IMR-90 (cell line): ENCODE measurements at regions not wholly inside any gene's neighbourhood (a gene's known extent, or its start where the extent isn't known, plus 50 kb on each side); places are given as distances from the start of the nearest gene placed in this dataset.

Experiments
- ATAC-seq: fragments of 200-7000 bp; cut with Tn5 transposase; 2 replicates; pipeline ENCODE4 v1.9.1; 2020; ENCODE audit warnings: low read depth, mild to moderate bottlenecking, moderate library complexity
- BruUV-seq: library from RNA; stranded (reverse); fragments of 400-500 nt; replicated peaks from 2 replicates; lab custom pipeline; 2021; lab: Mats Ljungman, UMichigan
- CTCF ChIA-PET: fragments of 300-600 bp; formaldehyde crosslinking; extraction: SDS; loops from one replicate; lab custom pipeline; 2021; ENCODE audit warnings: antibody characterized with exemption; lab: Yijun Ruan, JAX
- POLR2A ChIA-PET: fragments of 300-600 bp; sonication (Branson Sonifier 250); formaldehyde crosslinking; loops from one replicate; lab custom pipeline; 2022; ENCODE audit warnings: antibody characterized with exemption; ENCODE audit not compliant: unreplicated experiment; lab: Charles Lee
- DNase-seq: peaks from one replicate; pipeline ENCODE4 v3.0.0; 2013
- H2AFZ ChIP-seq: replicated peaks from 2 replicates; pipeline ENCODE3; 2013; ENCODE audit warnings: low read length, mild to moderate bottlenecking; ENCODE audit not compliant: poor library complexity
- H2AK5ac ChIP-seq: 2 replicates; pipeline ENCODE4 v1.6.1; 2013; ENCODE audit warnings: low read depth, low read length, inconsistent platforms
- H2AK9ac ChIP-seq: replicated peaks from 2 replicates; pipeline ENCODE3; 2013; ENCODE audit warnings: mild to moderate bottlenecking, low read depth, low read length, moderate library complexity; ENCODE audit not compliant: poor library complexity
- H2BK120ac ChIP-seq: 2 replicates; pipeline ENCODE4 v1.6.1; 2013; ENCODE audit warnings: low read depth, low read length, inconsistent platforms
- H2BK15ac ChIP-seq: 3 replicates; pipeline ENCODE4 v1.6.1; 2013; ENCODE audit warnings: low read depth, low read length, inconsistent platforms
- H2BK20ac ChIP-seq: 2 replicates; pipeline ENCODE4 v1.6.1; 2013; ENCODE audit warnings: low read depth, mild to moderate bottlenecking, inconsistent platforms, low read length, moderate library complexity
- H2BK5ac ChIP-seq: 2 replicates; pipeline ENCODE4 v1.6.1; 2013; ENCODE audit warnings: mild to moderate bottlenecking, low read depth, low read length, inconsistent platforms; ENCODE audit not compliant: poor library complexity, severe bottlenecking
- H3K14ac ChIP-seq: replicated peaks from 2 replicates; pipeline ENCODE4 v1.6.1; 2013; ENCODE audit warnings: low read depth, low read length, inconsistent platforms
- H3K18ac ChIP-seq: 2 replicates; pipeline ENCODE4 v1.6.1; 2013; ENCODE audit warnings: low read depth, low read length, control low read depth
- H3K23ac ChIP-seq: 2 replicates; pipeline ENCODE4 v1.6.1; 2013; ENCODE audit warnings: low read depth, low read length, inconsistent platforms
- H3K27ac ChIP-seq: 2 replicates; pipeline ENCODE4 v1.5.1; 2013; ENCODE audit warnings: mild to moderate bottlenecking, control low read depth, low read length; ENCODE audit not compliant: insufficient read depth
- H3K27me3 ChIP-seq: 2 replicates; pipeline ENCODE4 v1.6.1; 2013; ENCODE audit warnings: low read length; ENCODE audit not compliant: control insufficient read depth, insufficient read depth
- H3K36me3 ChIP-seq: 2 replicates; pipeline ENCODE4 v1.6.1; 2013; ENCODE audit warnings: low read length, mixed read lengths; ENCODE audit not compliant: control insufficient read depth, insufficient read depth
- H3K4ac ChIP-seq: 2 replicates; pipeline ENCODE4 v1.6.1; 2013; ENCODE audit warnings: low read depth, low read length, inconsistent platforms
- H3K4me1 ChIP-seq: 2 replicates; pipeline ENCODE4 v1.6.1; 2013; ENCODE audit warnings: low read length, mixed read lengths; ENCODE audit not compliant: control insufficient read depth, insufficient read depth
- H3K4me2 ChIP-seq: 2 replicates; pipeline ENCODE4 v1.6.1; 2013; ENCODE audit warnings: low read depth, mild to moderate bottlenecking, control low read depth, low read length, moderate library complexity
- H3K4me3 ChIP-seq: 2 replicates; pipeline ENCODE4 v1.5.1; 2013; ENCODE audit warnings: low read depth, mild to moderate bottlenecking, control low read depth, low read length, moderate library complexity; ENCODE audit not compliant: insufficient read depth
- H3K56ac ChIP-seq: 2 replicates; pipeline ENCODE4 v1.6.1; 2013; ENCODE audit warnings: low read length, inconsistent platforms; ENCODE audit not compliant: insufficient read depth; ENCODE audit errors: extremely low read depth
- H3K79me1 ChIP-seq, 2 experiments: 2 replicates each; pipeline ENCODE4 v1.6.1; 2013; ENCODE audit warnings: low read length in 2 of 2, inconsistent platforms in 1 of 2, low read depth in 1 of 2
- H3K9ac ChIP-seq: 2 replicates; pipeline ENCODE4 v1.6.1; 2013; ENCODE audit warnings: low read depth, low read length, control low read depth
- H3K9me1 ChIP-seq: 2 replicates; pipeline ENCODE4 v1.6.1; 2013; ENCODE audit warnings: low read length, inconsistent platforms; ENCODE audit not compliant: insufficient read depth
- H3K9me3 ChIP-seq: 2 replicates; pipeline ENCODE4 v1.6.1; 2013; ENCODE audit warnings: low read length; ENCODE audit not compliant: control insufficient read depth, insufficient read depth
- H4K20me1 ChIP-seq: 2 replicates; pipeline ENCODE4 v1.6.1; 2013; ENCODE audit warnings: low read length, inconsistent platforms; ENCODE audit not compliant: insufficient read depth
- H4K5ac ChIP-seq: 2 replicates; pipeline ENCODE4 v1.6.1; 2013; ENCODE audit warnings: mild to moderate bottlenecking, low read depth, low read length, control low read depth
- H4K8ac ChIP-seq, 2 experiments: 2 replicates each; pipeline ENCODE4 v1.6.1; 2013; ENCODE audit warnings: low read depth in 2 of 2, low read length in 2 of 2, control low read depth in 1 of 2, inconsistent platforms in 1 of 2
- H4K91ac ChIP-seq: 2 replicates; pipeline ENCODE4 v1.6.1; 2013; ENCODE audit warnings: low read depth, low read length, inconsistent platforms; ENCODE audit not compliant: insufficient read depth
- BHLHE40 ChIP-seq: fragments of 150-350 bp; IDR thresholded peaks from 2 replicates; pipeline ENCODE4 v1.6.1; 2016; ENCODE audit warnings: mild to moderate bottlenecking, low read depth, low read length
- CEBPB ChIP-seq: IDR thresholded peaks from 2 replicates; pipeline ENCODE4 v1.6.1; 2012; ENCODE audit warnings: low read depth, low read length, improper control_type of control experiment
- CHD1 ChIP-seq: IDR thresholded peaks from 2 replicates; pipeline ENCODE4 v1.6.1; 2012; ENCODE audit warnings: low read depth, low read length, improper control_type of control experiment
- MAFK ChIP-seq: IDR thresholded peaks from 2 replicates; pipeline ENCODE4 v1.6.1; 2012; ENCODE audit warnings: low read depth, low read length, improper control_type of control experiment
- MAZ ChIP-seq: IDR thresholded peaks from 2 replicates; pipeline ENCODE4 v1.6.1; 2012; ENCODE audit warnings: low read depth, mild to moderate bottlenecking, low read length, improper control_type of control experiment, moderate library complexity, borderline replicate concordance
- MXI1 ChIP-seq: IDR thresholded peaks from 2 replicates; pipeline ENCODE4 v1.6.1; 2012; ENCODE audit warnings: low read depth, mild to moderate bottlenecking, low read length, moderate library complexity, borderline replicate concordance
- NFE2L2 ChIP-seq: fragments of 150-350 bp; IDR thresholded peaks from 2 replicates; pipeline ENCODE4 v1.6.1; 2016; ENCODE audit warnings: low read depth, mild to moderate bottlenecking, low read length
- POLR2A ChIP-seq: IDR thresholded peaks from 2 replicates; pipeline ENCODE4 v1.6.1; 2012; ENCODE audit warnings: mild to moderate bottlenecking, low read depth, low read length
- RAD21 ChIP-seq: IDR thresholded peaks from 2 replicates; pipeline ENCODE4 v1.6.1; 2012; ENCODE audit warnings: low read length, improper control_type of control experiment
- RCOR1 ChIP-seq: IDR thresholded peaks from 2 replicates; pipeline ENCODE4 v1.6.1; 2012; ENCODE audit warnings: mild to moderate bottlenecking, low read length, improper control_type of control experiment; ENCODE audit not compliant: insufficient replicate concordance
- RFX5 ChIP-seq: IDR thresholded peaks from 2 replicates; pipeline ENCODE4 v1.8.0; 2012; ENCODE audit warnings: low read depth, mild to moderate bottlenecking, low read length, moderate library complexity
- SMC3 ChIP-seq: fragments of 150-350 bp; IDR thresholded peaks from 2 replicates; pipeline ENCODE4 v1.6.1; 2016; ENCODE audit warnings: low read depth, mild to moderate bottlenecking, antibody characterized with exemption, low read length, moderate library complexity
- WGBS, 2 experiments: methylation state at CpG; one replicate each; pipeline versions ENCODE4 v1.1.5 to v1.1.7; 2013; ENCODE audit warnings: missing lambda C conversion rate in 2 of 2; ENCODE audit not compliant: insufficient read length in 1 of 2; ENCODE audit errors: extremely low coverage in 2 of 2; 5-methylcytosine and 5-hydroxymethylcytosine counted together
- dilution Hi-C: fragments of 300-500 bp; cut with HindIII; formaldehyde crosslinking; loops from one replicate; pipeline ENCODE4 v1.14.3; 2018; ENCODE audit warnings: low sequenced_read_pairs; ENCODE audit not compliant: unreplicated experiment
- in situ Hi-C: fragments of 300-500 bp; cut with MboI; formaldehyde crosslinking; loops from 3 replicates; pipeline ENCODE4 v1.14.3; 2019; ENCODE audit warnings: low sequenced_read_pairs, inconsistent platforms, mixed read lengths
- intact Hi-C: fragments of 100-400 bp; cut with micrococcal nuclease; formaldehyde crosslinking; loops from 2 replicates; pipeline ENCODE4 v1.10.0; 2022
- TF ChIP-seq, protein P1 (sequence below): fragments of 150-350 bp; IDR thresholded peaks from 2 replicates; pipeline ENCODE4 v1.6.1; 2016; ENCODE audit warnings: low read depth, mild to moderate bottlenecking, low read length, moderate library complexity, borderline replicate concordance
- TF ChIP-seq, protein P2 (sequence below): conservative IDR thresholded peaks from 2 replicates; pipeline ENCODE4 v1.5.1; 2012; ENCODE audit warnings: mild to moderate bottlenecking, low read depth, low read length, improper control_type of control experiment
- TF ChIP-seq, protein P3 (sequence below): fragments of 150-350 bp; IDR thresholded peaks from 2 replicates; pipeline ENCODE4 v1.6.1; 2017; ENCODE audit warnings: mild to moderate bottlenecking, antibody characterized with exemption, low read length, low read depth

DNA sequence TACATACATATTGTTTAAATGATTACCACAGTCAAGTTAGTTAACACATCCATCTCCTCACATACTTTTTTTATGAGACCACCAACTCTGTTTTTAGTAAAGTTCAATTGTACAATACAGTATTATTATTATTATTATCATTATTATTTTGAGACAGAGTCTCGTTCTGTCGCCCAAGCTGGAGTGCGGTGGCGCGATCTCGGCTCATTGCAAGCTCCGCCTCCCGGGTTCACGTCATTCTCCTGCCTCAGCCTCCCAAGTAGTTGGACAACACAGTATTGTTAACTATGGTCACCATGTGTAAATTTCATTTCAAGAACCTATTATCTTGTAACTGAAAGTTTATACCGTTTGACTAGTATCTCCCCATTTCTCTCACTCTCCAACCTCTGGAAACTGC is 942.0 kb upstream of the FBXO33 start:
- no peak for ATAC-seq
- no peak overlapping the region for H4K8ac ChIP-seq
- no peak for DNase-seq
- H3K56ac ChIP-seq = no peak overlapping the region
- ChIA-PET POLR2A (no interaction called here), CTCF (no interaction called here)
- H3K4me3 ChIP-seq = no peak overlapping the region
- H3K18ac ChIP-seq = no peak overlapping the region
- H3K4ac ChIP-seq = no peak overlapping the region
- intact Hi-C loops (no loop called here), dilution Hi-C loops (no loop called here), in situ Hi-C loops (no loop called here)
- H3K9ac ChIP-seq = no peak overlapping the region
- no peak overlapping the region for H3K27ac ChIP-seq
- no peaks in the 10 kb centered on the region for H3K79me1 ChIP-seq
- H2BK5ac ChIP-seq = no peak overlapping the region
- H3K23ac ChIP-seq = no peak overlapping the region
- TF ChIP-seq SMC3 (no peak), MAFK (no peak), RCOR1 (no peak), CEBPB (no peak), CHD1 (no peak), RAD21 (no peak), MAZ (no peak), BHLHE40 (no peak), POLR2A (no peak), MXI1 (no peak), RFX5 (no peak), NFE2L2 (no peak)
- TF ChIP-seq, protein P1, sequence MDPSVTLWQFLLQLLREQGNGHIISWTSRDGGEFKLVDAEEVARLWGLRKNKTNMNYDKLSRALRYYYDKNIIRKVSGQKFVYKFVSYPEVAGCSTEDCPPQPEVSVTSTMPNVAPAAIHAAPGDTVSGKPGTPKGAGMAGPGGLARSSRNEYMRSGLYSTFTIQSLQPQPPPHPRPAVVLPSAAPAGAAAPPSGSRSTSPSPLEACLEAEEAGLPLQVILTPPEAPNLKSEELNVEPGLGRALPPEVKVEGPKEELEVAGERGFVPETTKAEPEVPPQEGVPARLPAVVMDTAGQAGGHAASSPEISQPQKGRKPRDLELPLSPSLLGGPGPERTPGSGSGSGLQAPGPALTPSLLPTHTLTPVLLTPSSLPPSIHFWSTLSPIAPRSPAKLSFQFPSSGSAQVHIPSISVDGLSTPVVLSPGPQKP = no peak
- TF ChIP-seq, protein P2, sequence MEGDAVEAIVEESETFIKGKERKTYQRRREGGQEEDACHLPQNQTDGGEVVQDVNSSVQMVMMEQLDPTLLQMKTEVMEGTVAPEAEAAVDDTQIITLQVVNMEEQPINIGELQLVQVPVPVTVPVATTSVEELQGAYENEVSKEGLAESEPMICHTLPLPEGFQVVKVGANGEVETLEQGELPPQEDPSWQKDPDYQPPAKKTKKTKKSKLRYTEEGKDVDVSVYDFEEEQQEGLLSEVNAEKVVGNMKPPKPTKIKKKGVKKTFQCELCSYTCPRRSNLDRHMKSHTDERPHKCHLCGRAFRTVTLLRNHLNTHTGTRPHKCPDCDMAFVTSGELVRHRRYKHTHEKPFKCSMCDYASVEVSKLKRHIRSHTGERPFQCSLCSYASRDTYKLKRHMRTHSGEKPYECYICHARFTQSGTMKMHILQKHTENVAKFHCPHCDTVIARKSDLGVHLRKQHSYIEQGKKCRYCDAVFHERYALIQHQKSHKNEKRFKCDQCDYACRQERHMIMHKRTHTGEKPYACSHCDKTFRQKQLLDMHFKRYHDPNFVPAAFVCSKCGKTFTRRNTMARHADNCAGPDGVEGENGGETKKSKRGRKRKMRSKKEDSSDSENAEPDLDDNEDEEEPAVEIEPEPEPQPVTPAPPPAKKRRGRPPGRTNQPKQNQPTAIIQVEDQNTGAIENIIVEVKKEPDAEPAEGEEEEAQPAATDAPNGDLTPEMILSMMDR = no peak
- TF ChIP-seq, protein P3, sequence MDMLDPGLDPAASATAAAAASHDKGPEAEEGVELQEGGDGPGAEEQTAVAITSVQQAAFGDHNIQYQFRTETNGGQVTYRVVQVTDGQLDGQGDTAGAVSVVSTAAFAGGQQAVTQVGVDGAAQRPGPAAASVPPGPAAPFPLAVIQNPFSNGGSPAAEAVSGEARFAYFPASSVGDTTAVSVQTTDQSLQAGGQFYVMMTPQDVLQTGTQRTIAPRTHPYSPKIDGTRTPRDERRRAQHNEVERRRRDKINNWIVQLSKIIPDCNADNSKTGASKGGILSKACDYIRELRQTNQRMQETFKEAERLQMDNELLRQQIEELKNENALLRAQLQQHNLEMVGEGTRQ = no peak
- H2AK9ac ChIP-seq = no peak overlapping the region
- H3K27me3 ChIP-seq = no peaks in the 10 kb centered on the region
- no peaks in the 10 kb centered on the region for H3K4me1 ChIP-seq
- H3K14ac ChIP-seq = no peak overlapping the region
- WGBS, 2 experiments = no CpG with 5 or more reads among the region's 10 CpGs
- H3K9me3 ChIP-seq = no peaks in the 10 kb centered on the region
- H3K36me3 ChIP-seq = no peaks in the 10 kb centered on the region
- no peak overlapping the region for H2BK120ac ChIP-seq
- H2AK5ac ChIP-seq = no peak overlapping the region
- H2AFZ ChIP-seq = no peak overlapping the region
- H3K4me2 ChIP-seq = no peak overlapping the region
- H4K20me1 ChIP-seq = no peaks in the 10 kb centered on the region
- H2BK15ac ChIP-seq = no peak overlapping the region
- H2BK20ac ChIP-seq = no peak overlapping the region
- no peak overlapping the region for H4K5ac ChIP-seq
- H4K91ac ChIP-seq = no peak overlapping the region
- no TSS peak for BruUV-seq
- H3K9me1 ChIP-seq = no peaks in the 10 kb centered on the region
